GM18868 (cell line): ENCODE measurements at regions not wholly inside any gene's neighbourhood (a gene's known extent, or its start where the extent isn't known, plus 50 kb on each side); places are given as distances from the start of the nearest gene placed in this dataset.

ENCODE experiments used
- ATAC-seq: cut with Tn5 transposase; IDR thresholded peaks from one replicate; pipeline ENCODE4 v1.9.1; 2021; ENCODE audit warnings: mild to moderate bottlenecking, moderate library complexity; ENCODE audit not compliant: unreplicated experiment

- ATAC-seq: no peak
Measured at GRCh38 chr4:188534297-188534696, 395.1 kb downstream of the TRIML1 start.

DNA sequence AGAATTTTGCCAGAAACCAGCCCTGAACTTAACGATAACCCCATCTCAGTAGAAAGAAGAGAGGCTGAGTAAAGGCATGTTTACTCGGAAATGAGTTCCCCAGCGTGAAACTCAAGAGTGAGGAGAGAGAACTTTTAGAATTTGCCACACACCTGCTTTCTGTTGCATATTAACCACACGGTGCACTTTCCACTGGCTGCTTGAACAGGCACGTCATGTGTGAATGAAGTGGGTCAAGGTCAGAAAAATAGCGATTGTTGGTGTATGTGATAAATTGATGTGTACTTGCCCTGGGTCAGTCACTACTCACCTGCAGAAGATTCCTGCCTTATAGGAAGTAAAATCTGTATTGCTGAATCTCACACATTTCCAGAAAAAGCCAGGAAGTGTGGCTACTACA is 395.7 kb downstream of the TRIML1 start:
- no peak for ATAC-seq

DNA sequence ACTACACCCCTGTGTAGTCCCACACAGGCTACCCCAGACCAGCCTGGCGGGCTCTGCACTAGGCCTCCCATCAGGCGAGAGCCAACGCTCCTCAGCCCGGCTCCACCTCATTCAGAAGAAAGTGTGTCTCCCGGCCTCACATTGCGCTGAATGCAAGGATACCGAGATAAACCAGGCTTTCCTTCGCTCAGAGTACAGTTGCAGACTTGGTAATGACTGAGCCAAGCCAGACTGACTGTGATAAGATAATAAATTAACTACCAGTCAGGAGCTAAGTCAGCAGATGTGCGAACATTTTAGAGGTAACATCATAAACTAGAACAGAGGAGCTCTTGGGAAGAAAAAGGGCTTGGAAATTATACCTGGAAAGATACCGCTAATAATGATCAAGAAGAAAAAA is 397.6 kb downstream of the TRIML1 start:
- ATAC-seq: no peak

- no peak for ATAC-seq
Measured at GRCh38 chr4:188550296-188550695, 411.1 kb downstream of the TRIML1 start.

DNA sequence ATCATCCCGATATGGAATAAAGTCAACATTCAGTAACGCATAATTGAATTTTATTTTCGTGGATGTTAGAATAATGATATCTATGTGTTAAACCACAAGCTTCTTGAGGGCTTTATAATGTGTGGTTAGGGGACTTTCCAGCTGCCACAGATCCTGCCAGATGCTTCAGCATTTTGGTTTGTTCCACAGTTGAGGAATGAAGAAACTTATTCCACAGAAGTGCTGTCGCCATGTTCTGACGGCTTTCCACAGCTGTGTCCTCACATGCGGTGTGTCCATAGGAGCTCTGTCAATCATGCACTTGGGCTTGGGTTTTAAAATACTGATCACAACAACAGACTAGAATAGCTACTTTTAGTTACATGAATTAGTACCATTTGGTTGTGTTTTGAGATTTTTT is 411.9 kb downstream of the TRIML1 start:
- no peak for ATAC-seq

- ATAC-seq: no peak
Measured at GRCh38 chr4:188552741-188553275, 413.6 kb downstream of the TRIML1 start.

DNA sequence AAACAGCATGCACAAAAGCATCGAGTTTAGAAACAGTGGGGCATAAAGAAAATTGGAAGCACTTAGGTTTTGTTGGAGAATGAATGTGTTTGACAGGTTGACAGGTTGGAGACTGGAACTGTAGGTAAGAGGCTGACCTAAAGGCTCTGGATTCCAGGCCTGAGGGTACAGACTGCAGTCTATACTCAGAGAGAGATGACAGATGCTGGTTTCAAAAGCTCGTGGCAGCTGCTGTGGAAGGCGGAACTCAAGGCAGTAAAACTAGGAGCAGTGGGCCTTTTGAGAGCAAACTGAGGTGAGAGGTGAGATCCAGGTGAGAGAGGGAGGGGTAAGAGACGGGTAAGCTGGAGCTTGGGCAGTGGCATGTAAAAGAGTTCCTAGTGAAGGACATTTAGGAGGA is 415.2 kb downstream of the TRIML1 start:
- ATAC-seq: no peak

- ATAC-seq: no peak
Measured at GRCh38 chr4:188573104-188573503, 433.9 kb downstream of the TRIML1 start.

DNA sequence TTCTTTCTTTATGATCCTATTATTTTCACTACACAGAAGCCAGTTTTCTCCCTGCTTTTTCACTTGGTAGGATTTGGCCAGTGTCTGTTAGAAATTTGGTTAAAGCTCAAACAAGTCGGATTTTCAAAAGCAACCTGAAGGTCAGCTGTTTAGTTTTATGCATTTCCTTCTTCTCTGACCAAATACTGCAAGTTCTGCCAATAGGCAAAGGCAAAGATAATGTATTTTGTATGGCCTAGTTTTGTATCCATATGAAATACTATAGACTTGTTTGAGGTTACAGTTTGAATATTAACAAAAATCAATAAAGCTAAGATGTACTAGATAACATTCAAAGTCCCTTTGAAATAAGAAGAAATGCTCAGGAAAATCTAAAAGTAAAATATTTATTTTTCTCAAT is 439.4 kb downstream of the TRIML1 start:
- no peak for ATAC-seq

DNA sequence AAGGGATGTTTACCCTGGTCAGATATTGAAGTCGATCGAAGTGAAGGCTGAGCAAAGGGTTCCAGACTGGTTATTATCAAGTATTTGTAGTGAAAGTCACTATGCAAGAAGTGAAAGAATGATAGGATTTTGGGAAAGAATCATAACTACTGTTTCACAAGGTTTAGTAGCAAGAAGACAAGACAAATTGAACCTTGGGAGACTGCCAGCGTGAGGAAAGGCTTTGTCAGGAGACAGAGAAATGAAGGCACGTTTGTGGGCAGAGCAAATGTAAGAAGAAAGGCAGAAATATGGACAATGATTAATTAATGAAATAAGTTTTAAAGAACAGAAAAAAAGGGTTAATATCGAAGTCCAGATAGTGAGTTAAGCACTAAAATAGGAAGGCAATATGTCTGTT is 456.8 kb downstream of the TRIML1 start:
- ATAC-seq: no peak

DNA sequence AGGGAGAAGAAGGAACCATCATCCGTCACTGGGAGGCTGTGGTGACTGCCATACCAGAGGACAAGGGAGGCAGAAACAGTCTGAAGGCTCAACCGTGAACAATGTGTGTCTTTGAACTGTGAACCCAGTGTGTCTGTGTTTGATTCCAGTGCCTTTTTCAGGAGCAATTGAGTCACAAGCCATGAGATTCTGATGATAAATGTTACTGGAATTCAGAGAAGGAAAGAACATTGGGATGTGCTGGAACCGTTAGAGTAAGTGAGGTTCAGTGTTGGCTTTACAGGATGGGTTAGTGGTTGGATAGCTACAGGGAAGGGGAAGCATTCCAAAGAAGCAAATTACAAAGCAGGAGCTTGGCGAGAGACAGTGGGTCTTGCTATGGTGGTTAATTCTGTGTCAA is 464.4 kb downstream of the TRIML1 start:
- no peak for ATAC-seq

DNA sequence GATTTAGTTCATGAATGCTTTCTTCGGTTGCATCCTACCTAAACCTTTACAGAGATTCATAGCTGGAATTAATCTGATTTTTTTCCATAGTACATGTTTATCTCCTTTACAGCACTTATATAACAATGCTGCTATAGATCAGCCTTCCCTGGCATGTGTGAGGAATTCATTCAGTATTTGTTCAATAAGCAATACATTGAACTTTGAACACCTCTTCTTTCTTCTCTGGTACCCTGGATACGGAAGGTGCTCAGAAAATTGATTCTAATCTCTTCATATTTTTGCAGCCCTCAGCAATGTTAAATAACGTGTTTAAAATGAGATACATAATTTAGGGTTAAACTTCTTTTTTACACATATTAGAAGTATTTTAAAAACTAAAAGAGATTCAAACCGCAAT is 467.4 kb downstream of the TRIML1 start:
- no peak for ATAC-seq

GRCh38 chr4:188611143-188611542 is 471.9 kb downstream of the TRIML1 start:
- no peak for ATAC-seq

DNA sequence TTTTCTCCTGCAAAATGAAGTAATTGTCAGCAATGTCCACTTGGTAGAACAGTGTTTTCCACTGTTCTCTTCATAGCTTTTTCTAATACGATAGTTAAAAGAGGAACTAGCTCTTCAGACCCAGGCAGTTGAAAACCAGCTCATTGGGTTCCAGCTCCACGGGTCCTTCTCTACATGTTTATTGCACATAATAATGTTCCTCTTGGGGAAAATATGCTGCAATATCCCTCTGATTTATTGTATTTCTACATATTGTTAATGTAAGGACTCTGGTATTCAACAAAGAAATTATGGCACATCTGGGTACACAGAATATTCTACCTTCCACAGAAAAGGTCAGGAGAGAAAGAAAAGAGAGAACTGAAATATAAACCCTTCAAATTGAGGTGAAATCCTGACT is 473.4 kb downstream of the TRIML1 start:
- ATAC-seq: no peak

DNA sequence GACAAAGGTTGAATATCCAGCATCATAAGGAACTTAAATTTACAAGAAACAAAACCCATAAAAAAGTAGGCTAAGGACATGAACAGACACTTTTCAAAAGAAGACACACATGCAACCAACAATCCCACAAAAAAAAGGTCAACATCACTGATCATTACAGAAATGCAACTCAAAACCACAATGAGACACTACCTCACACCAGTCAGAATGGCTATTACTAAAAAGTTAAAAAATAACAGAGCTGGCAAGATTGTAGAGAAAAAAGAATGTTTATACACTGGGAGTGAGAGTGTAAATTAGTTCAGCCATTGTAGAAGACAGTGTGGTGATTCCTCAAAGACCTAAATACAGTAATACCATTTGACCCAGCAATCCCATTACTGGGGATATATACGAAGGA is 474.7 kb downstream of the TRIML1 start:
- no peak for ATAC-seq

GRCh38 chr4:188619456-188620149 is 480.4 kb downstream of the TRIML1 start:
- no peak for ATAC-seq

GRCh38 chr4:188620608-188621007 is 481.4 kb downstream of the TRIML1 start:
- no peak for ATAC-seq

- no peak for ATAC-seq
Measured at GRCh38 chr4:188623314-188623854, 484.1 kb downstream of the TRIML1 start.

DNA sequence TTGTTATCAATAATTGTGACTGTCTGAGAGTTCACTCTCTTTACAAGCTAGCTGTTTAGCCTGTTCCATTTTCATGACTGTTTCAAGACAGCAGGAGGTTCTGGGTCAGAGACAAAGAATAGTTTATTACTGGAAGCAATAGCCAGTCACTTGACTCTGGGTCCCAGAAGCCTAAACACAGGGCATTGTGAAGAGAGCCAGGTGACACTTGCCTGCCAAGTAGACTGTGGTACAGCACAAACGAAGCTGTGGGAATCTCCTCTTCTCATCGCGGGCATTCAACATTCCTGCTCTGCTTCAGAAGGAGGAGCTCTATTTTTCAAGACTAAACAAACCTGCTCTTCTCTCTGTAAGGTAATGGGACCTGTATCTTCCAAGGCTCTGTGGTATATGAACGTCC is 485.1 kb downstream of the TRIML1 start:
- no peak for ATAC-seq

DNA sequence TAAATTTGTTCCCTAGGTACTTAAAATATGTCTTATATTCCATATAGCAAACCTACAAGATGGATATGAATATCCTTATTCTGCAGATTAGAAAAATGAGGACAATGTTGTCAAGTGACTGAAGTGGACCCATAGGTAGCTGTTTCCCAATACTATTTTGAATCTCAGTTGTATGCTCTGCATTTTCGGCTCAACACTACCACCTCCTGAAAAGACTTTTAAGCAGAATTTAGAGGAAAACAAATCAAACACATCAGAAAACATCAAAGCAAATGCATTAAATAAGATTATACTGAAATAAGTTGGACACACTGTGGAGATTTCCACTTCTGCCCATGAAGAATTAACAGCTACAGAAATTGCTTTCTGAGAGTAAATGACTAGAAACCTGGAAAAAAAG is 488.7 kb downstream of the TRIML1 start:
- no peak for ATAC-seq

DNA sequence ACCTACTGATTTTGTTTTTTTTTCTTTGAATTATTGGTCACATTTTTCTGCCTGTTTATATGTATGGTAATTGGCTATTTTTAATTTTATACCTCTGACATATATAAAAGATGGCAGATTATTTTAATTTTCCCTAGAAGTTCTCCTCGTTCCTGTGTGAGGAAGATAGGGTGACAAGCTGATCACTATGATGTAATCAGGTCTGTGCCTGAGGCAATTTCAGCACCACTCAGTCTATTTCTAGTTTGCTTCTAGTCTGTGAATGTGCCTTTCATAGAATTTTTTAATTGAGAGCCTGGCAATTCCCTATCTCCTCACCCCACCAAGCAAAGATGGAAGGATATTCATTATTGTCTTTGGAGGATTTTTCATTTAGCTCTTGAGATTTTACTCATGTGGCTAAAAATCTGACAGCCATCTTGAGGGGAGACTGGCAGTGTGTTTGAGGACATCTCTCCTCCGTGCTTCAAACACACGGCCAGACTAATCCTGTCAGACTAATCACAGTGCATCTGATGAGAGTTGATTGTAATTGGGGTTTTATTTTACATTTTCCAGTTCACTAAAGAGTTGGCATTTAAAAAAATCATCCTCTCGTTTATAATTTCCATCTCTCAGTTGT is 500.3 kb downstream of the TRIML1 start:
- ATAC-seq: no peak

- ATAC-seq: no peak
Measured at GRCh38 chr4:188647820-188648370, 508.7 kb downstream of the TRIML1 start.
